ENCODE measurements at regions not wholly inside any gene's neighbourhood (a gene's known extent, or its start where the extent isn't known, plus 50 kb on each side); places are given as distances from the start of the nearest gene placed in this dataset.
"Not testable (repeated sequence)": the region's sequence is repeated elsewhere in the genome, so short reads cannot be mapped to it uniquely, and the experiment has no call there.

DNA sequence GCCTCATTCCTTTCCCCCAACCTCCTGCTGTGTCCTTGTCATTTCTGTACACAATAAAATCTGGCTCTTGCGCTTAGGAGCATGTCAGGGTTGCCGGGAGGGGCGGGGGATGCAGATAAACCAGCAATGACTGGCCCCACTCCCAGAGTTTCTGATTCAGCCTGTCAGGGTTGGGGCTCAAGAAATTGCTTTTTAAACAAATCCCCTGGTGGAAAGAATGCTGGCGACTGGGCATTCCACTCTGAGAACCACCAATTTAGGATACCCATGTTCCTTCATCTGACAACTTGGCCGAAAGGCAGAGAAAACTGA, 376.4 kb downstream of the TCERG1L start:
- DNase-seq (ENCODE audit: low read depth): no peak
- TF ChIP-seq, protein P1, sequence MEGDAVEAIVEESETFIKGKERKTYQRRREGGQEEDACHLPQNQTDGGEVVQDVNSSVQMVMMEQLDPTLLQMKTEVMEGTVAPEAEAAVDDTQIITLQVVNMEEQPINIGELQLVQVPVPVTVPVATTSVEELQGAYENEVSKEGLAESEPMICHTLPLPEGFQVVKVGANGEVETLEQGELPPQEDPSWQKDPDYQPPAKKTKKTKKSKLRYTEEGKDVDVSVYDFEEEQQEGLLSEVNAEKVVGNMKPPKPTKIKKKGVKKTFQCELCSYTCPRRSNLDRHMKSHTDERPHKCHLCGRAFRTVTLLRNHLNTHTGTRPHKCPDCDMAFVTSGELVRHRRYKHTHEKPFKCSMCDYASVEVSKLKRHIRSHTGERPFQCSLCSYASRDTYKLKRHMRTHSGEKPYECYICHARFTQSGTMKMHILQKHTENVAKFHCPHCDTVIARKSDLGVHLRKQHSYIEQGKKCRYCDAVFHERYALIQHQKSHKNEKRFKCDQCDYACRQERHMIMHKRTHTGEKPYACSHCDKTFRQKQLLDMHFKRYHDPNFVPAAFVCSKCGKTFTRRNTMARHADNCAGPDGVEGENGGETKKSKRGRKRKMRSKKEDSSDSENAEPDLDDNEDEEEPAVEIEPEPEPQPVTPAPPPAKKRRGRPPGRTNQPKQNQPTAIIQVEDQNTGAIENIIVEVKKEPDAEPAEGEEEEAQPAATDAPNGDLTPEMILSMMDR (IDR thresholded peaks at IDR 0.05; ENCODE audit: insufficient read depth, low read depth, low read length, missing control alignments): no peak
- no peak overlapping the region for H3K4me3 ChIP-seq (ENCODE audit: low read length)

DNA sequence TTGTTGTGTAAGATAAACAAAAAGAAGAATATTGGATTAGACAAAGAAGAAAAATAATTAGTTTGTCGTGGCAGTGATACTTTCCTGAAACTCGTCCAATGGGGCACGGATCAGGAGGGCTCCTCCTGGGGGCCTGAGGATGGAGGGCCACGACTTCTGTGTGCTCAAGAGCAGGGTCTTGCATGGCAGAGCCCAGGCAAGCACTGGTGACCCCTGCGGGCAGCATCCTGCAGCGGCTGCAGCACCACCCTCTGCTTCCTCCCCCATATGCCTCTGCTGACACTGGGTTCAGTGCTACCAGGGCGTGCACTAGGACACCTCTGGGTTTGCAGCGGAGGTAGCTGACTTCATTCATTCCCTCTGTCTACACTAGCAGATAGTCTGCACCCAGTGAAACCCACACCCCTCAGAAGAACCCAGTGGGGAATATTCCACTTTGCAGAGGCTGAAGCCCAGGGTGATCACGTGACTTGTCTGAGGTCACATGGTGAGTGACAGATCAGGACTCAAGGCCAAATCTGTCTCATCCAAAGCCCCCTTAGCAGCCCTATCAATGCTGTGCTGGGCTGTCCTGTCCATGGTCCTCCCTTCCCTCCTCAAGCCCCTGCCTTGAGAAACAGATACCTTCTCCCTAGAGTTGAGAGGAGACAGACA, 375.5 kb downstream of the TCERG1L start:
- DNase-seq (ENCODE audit: low read depth): no peak
- H3K4me3 ChIP-seq (ENCODE audit: low read length): no peak overlapping the region
- TF ChIP-seq, protein P1 (IDR thresholded peaks at IDR 0.05; ENCODE audit: insufficient read depth, low read depth, low read length, missing control alignments): no peak

DNA sequence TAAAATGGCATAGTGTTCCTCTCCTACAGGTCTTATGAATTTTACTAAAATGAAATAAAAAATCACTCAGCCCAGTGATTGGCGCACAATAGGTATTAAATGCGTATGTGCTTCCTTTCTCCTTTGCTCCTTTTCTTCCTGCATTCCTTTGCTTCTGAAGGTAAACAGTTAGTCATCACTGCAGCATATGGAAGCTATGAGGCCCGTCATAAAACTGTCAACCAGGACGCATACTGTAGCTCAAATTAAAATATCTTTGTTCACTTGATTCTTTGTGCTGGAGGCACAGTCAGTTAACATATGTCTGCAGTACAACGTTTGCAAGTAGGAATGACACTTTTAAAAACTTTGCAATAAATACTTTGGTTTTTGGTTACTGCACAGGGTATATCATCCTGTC, 374.7 kb downstream of the TCERG1L start:
- no peak overlapping the region for H3K4me3 ChIP-seq (ENCODE audit: low read length)
- DNase-seq (ENCODE audit: low read depth): no peak
- TF ChIP-seq, protein P1 (IDR thresholded peaks at IDR 0.05; ENCODE audit: insufficient read depth, low read depth, low read length, missing control alignments): no peak

DNA sequence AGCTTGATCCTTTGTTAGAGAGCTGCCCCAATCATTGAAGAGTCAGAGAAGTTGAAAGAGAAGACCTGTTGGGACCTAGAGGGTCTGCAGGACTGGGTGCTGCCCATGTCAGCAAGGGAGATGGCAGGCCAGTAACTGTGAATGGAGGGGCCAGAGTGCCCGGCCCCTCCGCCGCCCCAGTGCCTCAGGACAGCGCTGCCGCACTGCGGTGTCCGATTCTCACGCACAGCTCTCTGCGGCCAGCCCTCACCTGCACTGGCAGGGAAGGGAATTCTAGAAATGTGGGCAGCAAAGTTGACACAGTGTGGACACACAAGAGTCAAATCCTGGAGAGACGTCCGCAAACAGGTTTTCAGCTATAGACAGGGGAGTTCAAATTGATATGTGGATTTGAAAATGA, 373.5 kb downstream of the TCERG1L start:
- TF ChIP-seq, protein P1 (IDR thresholded peaks at IDR 0.05; ENCODE audit: insufficient read depth, low read depth, low read length, missing control alignments): no peak

DNA sequence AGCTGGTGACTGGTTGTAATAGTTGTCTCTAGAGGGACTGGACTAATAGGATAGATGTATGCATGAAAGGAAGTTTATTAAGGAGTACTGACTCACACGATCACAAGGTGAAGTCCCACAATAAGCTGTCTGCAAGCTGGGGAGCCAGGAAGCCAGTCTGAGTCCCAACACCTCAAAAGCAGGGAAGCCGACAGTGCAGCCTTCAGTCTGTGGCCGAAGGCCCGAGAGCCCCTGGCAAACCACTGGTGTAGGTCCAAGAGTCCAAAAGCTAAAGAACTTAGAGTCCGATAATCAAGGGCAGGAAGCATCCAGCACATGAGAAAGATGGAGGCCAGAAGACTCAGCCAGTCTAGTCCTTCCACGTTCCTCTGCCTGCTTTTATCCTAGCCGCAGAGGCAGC, 372.6 kb downstream of the TCERG1L start:
- not testable (repeated sequence) for H3K4me3 ChIP-seq (ENCODE audit: low read length)

More for the DNA sequence above, 373.5 kb downstream of the TCERG1L start:
- H3K4me3 ChIP-seq (ENCODE audit: low read length): no peak overlapping the region
- DNase-seq (ENCODE audit: low read depth): no peak

DNA sequence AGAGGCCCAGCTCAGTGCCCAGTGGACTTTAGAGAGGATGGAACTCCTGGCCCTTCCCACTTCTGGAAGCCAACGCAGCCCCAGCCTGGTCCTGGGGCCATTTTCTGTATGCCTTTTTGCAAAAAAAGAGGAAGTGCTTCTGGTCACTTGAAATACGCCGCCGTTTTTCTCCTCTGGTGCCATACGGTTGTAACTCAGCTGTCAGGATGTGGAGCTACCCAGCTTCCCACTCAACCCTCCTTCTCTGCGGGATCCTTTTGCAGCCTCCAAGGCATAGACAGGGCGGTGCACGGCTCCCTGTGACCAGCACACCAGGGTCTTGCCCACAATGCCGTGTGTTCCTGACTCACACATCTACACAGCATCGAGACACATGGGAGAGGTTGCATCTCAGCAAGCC, 369.6 kb downstream of the TCERG1L start:
- TF ChIP-seq, protein P1 (IDR thresholded peaks at IDR 0.05; ENCODE audit: insufficient read depth, low read depth, low read length, missing control alignments): no peak
- H3K4me3 ChIP-seq (ENCODE audit: low read length): no peak overlapping the region
- DNase-seq (ENCODE audit: low read depth): no peak

More for the DNA sequence above, 372.6 kb downstream of the TCERG1L start:
- not testable (repeated sequence) for DNase-seq (ENCODE audit: low read depth)

DNA sequence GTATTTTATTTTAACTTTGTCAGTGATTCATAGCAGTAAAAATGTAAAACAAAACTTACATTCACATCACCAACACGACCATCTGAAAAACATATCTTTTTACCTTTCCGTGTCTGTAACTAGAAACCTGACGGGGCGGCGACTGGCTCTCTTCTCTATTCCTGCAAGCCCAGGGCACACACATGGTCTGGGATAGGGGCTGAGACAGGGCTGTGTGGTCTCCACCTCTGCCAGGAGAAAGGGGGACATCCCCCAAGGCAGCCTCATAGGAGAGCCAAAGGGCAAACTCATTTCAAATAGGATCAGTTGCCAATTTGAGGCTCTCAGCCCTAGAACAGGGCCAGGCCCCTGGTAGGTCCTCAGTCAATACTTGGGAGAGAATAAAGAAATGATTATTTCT, 359.4 kb downstream of the TCERG1L start:
- no peak for DNase-seq (ENCODE audit: low read depth)
- no peak overlapping the region for H3K4me3 ChIP-seq (ENCODE audit: low read length)
- TF ChIP-seq, protein P1 (IDR thresholded peaks at IDR 0.05; ENCODE audit: insufficient read depth, low read depth, low read length, missing control alignments): no peak

Measured in epithelial cell of esophagus (primary cell).